Upper lobe of left lung (tissue), 6 donors: ENCODE measurements at regions not wholly inside any gene's neighbourhood (a gene's known extent, or its start where the extent isn't known, plus 50 kb on each side); places are given as distances from the start of the nearest gene placed in this dataset.

Source experiments
- ATAC-seq, 2 donors: fragments of 200-7000 bp; cut with Tn5 transposase; one replicate each; pipeline ENCODE4 v1.9.1; 2022; ENCODE audit warnings: mild to moderate bottlenecking in 2 of 2, moderate library complexity in 2 of 2; ENCODE audit not compliant: low FRiP score in 2 of 2
- DNase-seq, 2 donors: peaks; one replicate each; pipeline ENCODE4 v3.0.0-alpha.2; 2019 to 2020
- H3K27ac ChIP-seq, 4 donors: fragments of 200-600 bp; sonication (generic); one replicate each; pipeline ENCODE4 v1.5.1; 2016 to 2019
- H3K27me3 ChIP-seq, 4 donors: fragments of 200-600 bp; sonication (generic); one replicate each; pipeline ENCODE4 v1.5.1; 2017 to 2019
- H3K36me3 ChIP-seq, 4 donors: fragments of 200-600 bp; sonication (generic); one replicate each; pipeline ENCODE4 v1.5.1; 2016 to 2019
- H3K4me1 ChIP-seq, 4 donors: fragments of 200-600 bp; sonication (generic); one replicate each; pipeline ENCODE4 v1.5.1; 2018 to 2019
- H3K4me3 ChIP-seq, 4 donors: fragments of 200-600 bp; sonication (generic); one replicate each; pipeline ENCODE4 v1.5.1; 2017 to 2019; ENCODE audit warnings: mild to moderate bottlenecking in 2 of 4, moderate library complexity in 1 of 4
- H3K9me3 ChIP-seq, 4 donors: fragments of 200-600 bp; sonication (generic); one replicate each; pipeline ENCODE4 v1.5.1; 2018 to 2019
- EP300 ChIP-seq, 4 donors: sonication (generic); formaldehyde crosslinking; IDR thresholded peaks; one replicate each; pipeline ENCODE4 v1.5.1; 2017; ENCODE audit warnings: antibody characterized with exemption in 4 of 4, control low read depth in 2 of 4
- POLR2A ChIP-seq, 4 donors: fragments of 450-650 bp; IDR thresholded peaks; one replicate each; pipeline ENCODE4 v1.5.1; 2016 to 2017; ENCODE audit warnings: antibody characterized with exemption in 4 of 4, mild to moderate bottlenecking in 2 of 4
- POLR2AphosphoS5 ChIP-seq, 2 donors: sonication (generic); formaldehyde crosslinking; IDR thresholded peaks; one replicate each; pipeline ENCODE4 v1.5.1; 2017; ENCODE audit warnings: antibody characterized with exemption in 2 of 2
- WGBS, 2 donors: methylation state at CpG; one replicate each; pipeline ENCODE4 v1.1.5; 2017 to 2018; 5-methylcytosine and 5-hydroxymethylcytosine counted together
- TF ChIP-seq, protein P1 (sequence below), 6 experiments: fragments of 450-650 bp in 4 of 6; fragments of 200-600 bp in 2 of 6; sonication (generic) in 2 of 6; IDR thresholded peaks; one replicate each; pipeline ENCODE4 v1.5.1; 2016 to 2019; ENCODE audit warnings: antibody characterized with exemption in 6 of 6
- donor health status: DM: no; HTN: no; CAD: no; lungs with moderate emphysema.
- donor health status: DM: no; HTN: yes; CAD: no; lungs with severe emphysema.

DNA sequence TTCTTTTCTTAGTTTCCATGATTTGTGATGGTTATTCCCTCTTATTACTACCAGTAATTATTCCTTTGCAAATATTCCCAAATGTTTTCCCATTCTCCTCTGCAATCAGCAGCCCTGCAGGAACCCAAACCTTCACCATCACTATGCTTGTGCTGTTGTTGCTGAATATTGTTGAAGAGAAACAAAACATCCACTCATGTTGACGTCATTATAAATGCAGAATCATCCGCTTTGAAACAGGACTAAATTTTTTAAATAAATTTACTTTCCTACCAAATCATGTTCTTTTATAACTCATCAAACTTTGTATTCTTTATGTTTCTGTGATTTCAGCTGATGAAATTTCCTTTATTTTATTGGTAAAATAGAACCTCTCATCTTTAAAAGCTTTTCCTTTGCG is 787.0 kb upstream of the B3GALT2 start:
- H3K36me3 ChIP-seq, result no peaks in the 10 kb centered on the region
- no peak for ATAC-seq
- no peak for DNase-seq
- TF ChIP-seq POLR2AphosphoS5 (IDR thresholded peaks at IDR 0.05) (no peak), EP300 (IDR thresholded peaks at IDR 0.05) (no peak), POLR2A (IDR thresholded peaks at IDR 0.05) (no peak)
- TF ChIP-seq, protein P1, sequence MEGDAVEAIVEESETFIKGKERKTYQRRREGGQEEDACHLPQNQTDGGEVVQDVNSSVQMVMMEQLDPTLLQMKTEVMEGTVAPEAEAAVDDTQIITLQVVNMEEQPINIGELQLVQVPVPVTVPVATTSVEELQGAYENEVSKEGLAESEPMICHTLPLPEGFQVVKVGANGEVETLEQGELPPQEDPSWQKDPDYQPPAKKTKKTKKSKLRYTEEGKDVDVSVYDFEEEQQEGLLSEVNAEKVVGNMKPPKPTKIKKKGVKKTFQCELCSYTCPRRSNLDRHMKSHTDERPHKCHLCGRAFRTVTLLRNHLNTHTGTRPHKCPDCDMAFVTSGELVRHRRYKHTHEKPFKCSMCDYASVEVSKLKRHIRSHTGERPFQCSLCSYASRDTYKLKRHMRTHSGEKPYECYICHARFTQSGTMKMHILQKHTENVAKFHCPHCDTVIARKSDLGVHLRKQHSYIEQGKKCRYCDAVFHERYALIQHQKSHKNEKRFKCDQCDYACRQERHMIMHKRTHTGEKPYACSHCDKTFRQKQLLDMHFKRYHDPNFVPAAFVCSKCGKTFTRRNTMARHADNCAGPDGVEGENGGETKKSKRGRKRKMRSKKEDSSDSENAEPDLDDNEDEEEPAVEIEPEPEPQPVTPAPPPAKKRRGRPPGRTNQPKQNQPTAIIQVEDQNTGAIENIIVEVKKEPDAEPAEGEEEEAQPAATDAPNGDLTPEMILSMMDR (IDR thresholded peaks at IDR 0.05), result no peak
- H3K27me3 ChIP-seq, result no peaks in the 10 kb centered on the region
- 96% methylated on average over 3 of the region's 3 CpGs for WGBS, 2 donors
- no peaks in the 10 kb centered on the region for H3K9me3 ChIP-seq
- no peaks in the 10 kb centered on the region for H3K4me1 ChIP-seq
- no peak overlapping the region for H3K27ac ChIP-seq
- H3K4me3 ChIP-seq, result no peak overlapping the region

GRCh38 chr1:193971595-193971994 is 785.2 kb upstream of the B3GALT2 start:
- 74 to 87% methylated on average over 3 of the region's 3 CpGs for WGBS, 2 donors
- TF ChIP-seq, protein P1 (IDR thresholded peaks at IDR 0.05), result no peak
- no peak for TF ChIP-seq POLR2AphosphoS5 (IDR thresholded peaks at IDR 0.05)
- TF ChIP-seq POLR2A (IDR thresholded peaks at IDR 0.05), result no peak
- TF ChIP-seq EP300 (IDR thresholded peaks at IDR 0.05), result no peak
- Histone ChIP-seq H3K36me3 (no peaks in the 10 kb centered on the region), H3K4me3 (no peak overlapping the region), H3K4me1 (no peaks in the 10 kb centered on the region), H3K27ac (no peak overlapping the region), H3K9me3 (no peaks in the 10 kb centered on the region), H3K27me3 (no peaks in the 10 kb centered on the region)
- no peak for DNase-seq
- ATAC-seq, result no peak

- no peak for ATAC-seq
- no peak for DNase-seq
- Histone ChIP-seq H3K27ac (no peak overlapping the region), H3K4me1 (no peaks in the 10 kb centered on the region), H3K4me3 (no peak overlapping the region), H3K36me3 (no peaks in the 10 kb centered on the region), H3K9me3 (no peaks in the 10 kb centered on the region), H3K27me3 (no peaks in the 10 kb centered on the region)
- 69 to 77% methylated on average over 1 of the region's 1 CpG for WGBS, 2 donors
- no peak for TF ChIP-seq EP300 (IDR thresholded peaks at IDR 0.05)
- TF ChIP-seq, protein P1 (IDR thresholded peaks at IDR 0.05), result no peak
Observed at GRCh38 chr1:193960499-193960898, 774.1 kb upstream of the B3GALT2 start.

GRCh38 chr1:193960040-193960439 is 773.6 kb upstream of the B3GALT2 start:
- DNase-seq (no peak), ATAC-seq (no peak)
- Histone ChIP-seq H3K9me3 (no peaks in the 10 kb centered on the region), H3K4me1 (no peaks in the 10 kb centered on the region), H3K36me3 (no peaks in the 10 kb centered on the region), H3K27me3 (no peaks in the 10 kb centered on the region), H3K27ac (no peak overlapping the region), H3K4me3 (no peak overlapping the region)
- WGBS, 2 donors, result 82 to 93% methylated on average over 2 of the region's 2 CpGs
- TF ChIP-seq EP300 (IDR thresholded peaks at IDR 0.05) (no peak), POLR2A (IDR thresholded peaks at IDR 0.05) (no peak), POLR2AphosphoS5 (IDR thresholded peaks at IDR 0.05) (no peak)
- TF ChIP-seq, protein P1 (IDR thresholded peaks at IDR 0.05), result no peak

DNA sequence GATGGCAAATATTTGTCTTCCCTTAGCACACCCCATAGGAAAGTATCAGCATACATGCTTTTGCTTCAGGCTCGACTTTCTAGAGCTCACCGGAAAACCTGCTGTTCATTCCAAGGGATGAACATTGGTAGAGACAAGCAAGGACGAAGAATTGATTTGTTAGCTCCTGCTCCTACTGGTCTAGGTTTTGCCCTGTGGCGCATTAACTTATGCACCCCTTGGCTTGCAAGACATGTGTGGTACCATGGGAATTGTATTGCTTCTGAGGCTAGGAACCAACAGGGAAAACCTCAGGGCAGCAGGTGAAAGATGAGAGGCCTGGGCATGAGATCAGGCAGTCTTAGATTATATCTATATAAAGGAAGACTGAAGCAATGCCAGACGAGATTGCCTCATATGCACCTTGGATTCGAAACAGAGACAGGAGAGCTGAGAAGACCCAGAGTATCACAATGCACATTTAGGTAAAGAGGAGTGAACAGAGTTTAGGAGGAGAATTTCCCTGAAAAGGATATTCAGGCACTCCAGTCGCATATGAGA is 771.2 kb upstream of the B3GALT2 start:
- ATAC-seq, result no peak
- WGBS, 2 donors, result 83 to 88% methylated on average over 6 of the region's 7 CpGs
- Histone ChIP-seq H3K9me3 (no peaks in the 10 kb centered on the region), H3K36me3 (no peaks in the 10 kb centered on the region), H3K4me1 (no peaks in the 10 kb centered on the region), H3K4me3 (no peak overlapping the region), H3K27ac (no peak overlapping the region), H3K27me3 (no peaks in the 10 kb centered on the region)
- TF ChIP-seq POLR2A (IDR thresholded peaks at IDR 0.05) (no peak), POLR2AphosphoS5 (IDR thresholded peaks at IDR 0.05) (no peak), EP300 (IDR thresholded peaks at IDR 0.05) (no peak)
- TF ChIP-seq, protein P1 (IDR thresholded peaks at IDR 0.05), result no peak
- no peak for DNase-seq
